ENCODE measurements at regions not wholly inside any gene's neighbourhood (a gene's known extent, or its start where the extent isn't known, plus 50 kb on each side); places are given as distances from the start of the nearest gene placed in this dataset.

- Histone ChIP-seq H3K4ac (ENCODE audit: low read depth, low read length) (no peak overlapping the region), H2BK20ac (ENCODE audit: low read depth, low read length, poor library complexity, severe bottlenecking) (no peak overlapping the region), H3K9me3 (ENCODE audit: control insufficient read depth, low read depth, low read length) (no peaks in the 10 kb centered on the region), H4K91ac (ENCODE audit: insufficient read length, low read depth, low read length) (no peak overlapping the region), H2AK5ac (ENCODE audit: insufficient read length, low read length) (no peak overlapping the region), H4K8ac (replicated peaks; ENCODE audit: insufficient read length, low read depth, low read length) (no peak overlapping the region), H4K20me1 (ENCODE audit: control insufficient read depth, insufficient read depth, insufficient read length) (no peaks in the 10 kb centered on the region), H3K4me2 (ENCODE audit: insufficient read depth, insufficient read length, low read length) (no peak overlapping the region), H3T11ph (ENCODE audit: low read length) (no peak overlapping the region), H3K27ac (ENCODE audit: insufficient read length, low read depth, low read length) (no peak overlapping the region), H3K79me1 (ENCODE audit: insufficient read depth, low read depth, low read length, poor library complexity, severe bottlenecking) (no peaks in the 10 kb centered on the region), H2BK15ac (ENCODE audit: low read depth, low read length) (no peak overlapping the region), H3K4me1 (ENCODE audit: insufficient read depth, low read length) (no peaks in the 10 kb centered on the region; the same call in 1 of the 2 replicates), H3K18ac (ENCODE audit: insufficient read length, low read depth, low read length) (no peak overlapping the region), H2BK120ac (ENCODE audit: low read depth, low read length, poor library complexity, severe bottlenecking) (no peak overlapping the region), H3K79me2 (ENCODE audit: insufficient read depth, low read length) (no peaks in the 10 kb centered on the region), H3K27me3 (ENCODE audit: insufficient read depth, low read length) (no peaks in the 10 kb centered on the region), H3K56ac (ENCODE audit: insufficient read length, low read depth, low read length) (no peak overlapping the region), H3K9ac (ENCODE audit: extremely low read depth, insufficient read length, low read length) (no peak overlapping the region), H2AFZ (ENCODE audit: low read length) (no peak overlapping the region), H4K5ac (ENCODE audit: insufficient read length, low read depth, low read length) (no peak overlapping the region), H3K14ac (ENCODE audit: insufficient read depth, low read length) (no peak overlapping the region), H3K23ac (ENCODE audit: insufficient read length, low read depth, low read length) (no peak overlapping the region), H2BK12ac (ENCODE audit: insufficient read length, low read depth, low read length) (no peak overlapping the region), H3K23me2 (ENCODE audit: insufficient read length, low read depth, low read length, poor library complexity, severe bottlenecking) (no peaks in the 10 kb centered on the region), H2BK5ac (ENCODE audit: insufficient read length, low read length) (no peak overlapping the region)
- no peak overlapping the region for H3K4me3 Mint-ChIP-seq
- no peaks in the 10 kb centered on the region for H3K36me3 Mint-ChIP-seq (ENCODE audit: insufficient read depth in 1 of 3, low read depth in 3 of 3)
- no peaks in the 10 kb centered on the region for H3K27me3 Mint-ChIP-seq (ENCODE audit: low read depth)
- no peak for DNase-seq
- H3K4me1 Mint-ChIP-seq, result peaks cover 18 to 26% of the 10 kb centered on the region in 2 experiments
- TF ChIP-seq CTCF (conservative IDR thresholded peaks at IDR 0.05), result no peak
- WGBS (ENCODE audit: extremely low coverage, insufficient read length, low lambda C conversion rate), result no CpG with 5 or more reads among the region's 5 CpGs
- H3K27ac Mint-ChIP-seq, result no peak overlapping the region
- no peaks in the 10 kb centered on the region for H3K9me3 Mint-ChIP-seq
Measured at GRCh38 chr6:91152824-91153223, 566.0 kb upstream of the MAP3K7 start.

Data from H9 (cell line).